OCI-LY1 (cell line): ENCODE measurements at regions not wholly inside any gene's neighbourhood (a gene's known extent, or its start where the extent isn't known, plus 50 kb on each side); places are given as distances from the start of the nearest gene placed in this dataset.

Experiments used
- CTCF ChIP-seq: fragments of 200-600 bp; sonication (generic), shearing (Covaris generic); IDR thresholded peaks from 2 replicates; pipeline ENCODE4 v1.5.1; 2017; ENCODE audit warnings: mild to moderate bottlenecking, antibody characterized with exemption, low read length, moderate library complexity, mixed read lengths
- EZH2 ChIP-seq: fragments of 200-600 bp; sonication (generic), shearing (Covaris generic); IDR thresholded peaks from 2 replicates; pipeline ENCODE4 v1.8.0; 2017; ENCODE audit warnings: borderline replicate concordance, mixed run types, mild to moderate bottlenecking, antibody characterized with exemption, low read length, moderate library complexity, mixed read lengths

- TF ChIP-seq CTCF (no peak), EZH2 (no peak)
Observed at GRCh38 chr5:124157320-124157719, 589.1 kb downstream of the ZNF608 start.
